Uterus (tissue), 3 donors: ENCODE measurements at regions not wholly inside any gene's neighbourhood (a gene's known extent, or its start where the extent isn't known, plus 50 kb on each side); places are given as distances from the start of the nearest gene placed in this dataset.

Experiments
- DNase-seq, 2 donors: peaks; one replicate each; pipeline ENCODE4 v3.0.0-alpha.2; 2019 to 2020
- H3K27ac ChIP-seq, 2 donors: fragments of 200-600 bp; sonication (generic); 1 replicate in 1 of 2; 2 replicates in 1 of 2; pipeline ENCODE4 v1.5.1; 2016 to 2018
- H3K27me3 ChIP-seq, 2 donors: fragments of 200-600 bp; sonication (generic); one replicate each; pipeline ENCODE4 v1.5.1; 2018 to 2019; ENCODE audit warnings: control low read depth in 1 of 2
- H3K36me3 ChIP-seq, 2 donors: fragments of 200-600 bp; sonication (generic); one replicate each; pipeline ENCODE4 v1.5.1; 2019; ENCODE audit warnings: control low read depth in 1 of 2
- H3K4me1 ChIP-seq, 2 donors: fragments of 200-600 bp; sonication (generic); one replicate each; pipeline ENCODE4 v1.5.1; 2018 to 2019; ENCODE audit warnings: control low read depth in 1 of 2
- H3K4me3 ChIP-seq, 2 donors: fragments of 200-600 bp; sonication (generic); 1 replicate in 1 of 2; 2 replicates in 1 of 2; pipeline ENCODE4 v1.5.1; 2018 to 2019; ENCODE audit warnings: mild to moderate bottlenecking in 1 of 2
- H3K9me3 ChIP-seq, 2 donors: fragments of 200-600 bp; sonication (generic); one replicate each; pipeline ENCODE4 v1.5.1; 2019; ENCODE audit warnings: control low read depth in 1 of 2
- POLR2A ChIP-seq, 2 donors: fragments of 450-650 bp; IDR thresholded peaks; one replicate each; pipeline ENCODE4 v1.6.1; 2016; ENCODE audit warnings: antibody characterized with exemption in 2 of 2, mild to moderate bottlenecking in 1 of 2, moderate library complexity in 1 of 2
- intact Hi-C: fragments of 100-400 bp; cut with DNase I; formaldehyde crosslinking; loops from one replicate; pipeline ENCODE4 v1.15.1; 2023; ENCODE audit warnings: low total_unique reads
- TF ChIP-seq, protein P1 (sequence below), 4 experiments: fragments of 200-600 bp in 2 of 4; fragments of 450-650 bp in 2 of 4; sonication (generic) in 2 of 4; IDR thresholded peaks; one replicate each; pipeline ENCODE4 v1.5.1; 2016 to 2019; ENCODE audit warnings: antibody characterized with exemption in 4 of 4, mild to moderate bottlenecking in 2 of 4, moderate library complexity in 1 of 4
- donor health status: DM: yes; HTN: yes; CAD: no.

DNA sequence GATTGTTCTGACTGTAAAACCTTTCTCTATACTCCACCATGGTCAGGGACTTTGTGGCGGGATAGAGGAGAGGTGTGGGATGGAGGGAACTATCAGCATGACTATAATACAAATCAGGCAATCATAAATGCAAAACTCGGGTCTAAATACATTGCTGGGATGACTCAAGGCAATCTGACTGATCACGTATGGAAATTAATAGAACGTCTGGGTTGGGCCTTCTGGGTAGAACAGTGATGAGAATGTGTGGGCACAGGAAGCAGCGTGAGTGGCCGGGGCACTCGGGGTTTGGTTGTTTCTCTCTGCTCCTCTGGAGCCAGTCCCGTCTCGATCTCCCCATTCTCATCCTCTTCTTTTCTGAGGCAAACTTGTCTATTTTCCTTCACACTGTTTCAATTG lies 485.8 kb downstream of the VRK1 start:
- DNase-seq: no peak
- Histone ChIP-seq H3K36me3 (no peaks in the 10 kb centered on the region), H3K27me3 (no peaks in the 10 kb centered on the region), H3K9me3 (no peaks in the 10 kb centered on the region), H3K27ac (no peak overlapping the region), H3K4me3 (no peak overlapping the region), H3K4me1 (no peaks in the 10 kb centered on the region)
- intact Hi-C loops: no loop called here
- TF ChIP-seq, protein P1, sequence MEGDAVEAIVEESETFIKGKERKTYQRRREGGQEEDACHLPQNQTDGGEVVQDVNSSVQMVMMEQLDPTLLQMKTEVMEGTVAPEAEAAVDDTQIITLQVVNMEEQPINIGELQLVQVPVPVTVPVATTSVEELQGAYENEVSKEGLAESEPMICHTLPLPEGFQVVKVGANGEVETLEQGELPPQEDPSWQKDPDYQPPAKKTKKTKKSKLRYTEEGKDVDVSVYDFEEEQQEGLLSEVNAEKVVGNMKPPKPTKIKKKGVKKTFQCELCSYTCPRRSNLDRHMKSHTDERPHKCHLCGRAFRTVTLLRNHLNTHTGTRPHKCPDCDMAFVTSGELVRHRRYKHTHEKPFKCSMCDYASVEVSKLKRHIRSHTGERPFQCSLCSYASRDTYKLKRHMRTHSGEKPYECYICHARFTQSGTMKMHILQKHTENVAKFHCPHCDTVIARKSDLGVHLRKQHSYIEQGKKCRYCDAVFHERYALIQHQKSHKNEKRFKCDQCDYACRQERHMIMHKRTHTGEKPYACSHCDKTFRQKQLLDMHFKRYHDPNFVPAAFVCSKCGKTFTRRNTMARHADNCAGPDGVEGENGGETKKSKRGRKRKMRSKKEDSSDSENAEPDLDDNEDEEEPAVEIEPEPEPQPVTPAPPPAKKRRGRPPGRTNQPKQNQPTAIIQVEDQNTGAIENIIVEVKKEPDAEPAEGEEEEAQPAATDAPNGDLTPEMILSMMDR (IDR thresholded peaks at IDR 0.05): no peak
- TF ChIP-seq POLR2A (IDR thresholded peaks at IDR 0.05): no peak

GRCh38 chr14:97283426-97283825 lies 486.2 kb downstream of the VRK1 start:
- Histone ChIP-seq H3K9me3 (no peaks in the 10 kb centered on the region), H3K36me3 (no peaks in the 10 kb centered on the region), H3K4me1 (no peaks in the 10 kb centered on the region), H3K4me3 (no peak overlapping the region), H3K27ac (no peak overlapping the region), H3K27me3 (no peaks in the 10 kb centered on the region)
- TF ChIP-seq, protein P1 (IDR thresholded peaks at IDR 0.05): no peak
- DNase-seq: no peak
- intact Hi-C loops: no loop called here

- H3K4me1 ChIP-seq: no peaks in the 10 kb centered on the region
- no peak for DNase-seq
- intact Hi-C loops: no loop called here
- no peaks in the 10 kb centered on the region for H3K36me3 ChIP-seq
- H3K9me3 ChIP-seq: no peaks in the 10 kb centered on the region
- H3K27ac ChIP-seq: no peak overlapping the region
- no peaks in the 10 kb centered on the region for H3K27me3 ChIP-seq
- H3K4me3 ChIP-seq: no peak overlapping the region
- TF ChIP-seq, protein P1 (IDR thresholded peaks at IDR 0.05): no peak
- no peak for TF ChIP-seq POLR2A (IDR thresholded peaks at IDR 0.05)
These were observed 486.7 kb downstream of the VRK1 start for GRCh38 chr14:97283841-97284240.

- H3K36me3 ChIP-seq: no peaks in the 10 kb centered on the region
- H3K9me3 ChIP-seq: no peaks in the 10 kb centered on the region
- H3K27me3 ChIP-seq: no peaks in the 10 kb centered on the region
- H3K4me1 ChIP-seq: no peaks in the 10 kb centered on the region
- TF ChIP-seq, protein P1 (IDR thresholded peaks at IDR 0.05): no peak
- no peak for TF ChIP-seq POLR2A (IDR thresholded peaks at IDR 0.05)
- intact Hi-C loops: no loop called here
- H3K4me3 ChIP-seq: no peak overlapping the region
- H3K27ac ChIP-seq: no peak overlapping the region
- DNase-seq: no peak
These were observed 490.8 kb downstream of the VRK1 start for GRCh38 chr14:97287956-97288355.

- Histone ChIP-seq H3K4me1 (no peaks in the 10 kb centered on the region), H3K36me3 (no peaks in the 10 kb centered on the region), H3K4me3 (no peak overlapping the region), H3K27ac (no peak overlapping the region), H3K27me3 (no peaks in the 10 kb centered on the region), H3K9me3 (no peaks in the 10 kb centered on the region)
- TF ChIP-seq, protein P1 (IDR thresholded peaks at IDR 0.05): no peak
- TF ChIP-seq POLR2A (IDR thresholded peaks at IDR 0.05): no peak
- no peak for DNase-seq
- intact Hi-C loops: no loop called here
These were observed 492.9 kb downstream of the VRK1 start for GRCh38 chr14:97290065-97290464.
